ENCODE measurements at regions not wholly inside any gene's neighbourhood (a gene's known extent, or its start where the extent isn't known, plus 50 kb on each side); places are given as distances from the start of the nearest gene placed in this dataset.

DNA sequence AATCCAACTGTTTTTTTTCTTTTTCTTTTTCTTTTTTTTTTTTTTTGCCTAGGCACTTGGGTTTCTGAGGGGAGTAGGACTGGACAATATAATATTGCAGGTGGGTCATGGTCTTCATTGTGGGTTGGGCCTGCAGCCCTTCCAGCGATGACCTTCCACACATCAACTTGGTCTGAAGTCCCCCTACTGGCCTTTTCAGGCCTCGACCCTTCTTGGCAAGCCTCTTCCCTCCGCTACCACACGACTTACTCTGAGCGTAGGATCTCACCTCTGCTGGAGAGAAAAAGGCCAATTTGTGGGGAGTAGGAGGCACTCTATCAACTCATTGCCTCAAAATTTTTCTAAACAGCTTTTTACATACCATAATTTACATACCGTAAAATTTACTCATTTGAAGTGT, 51.1 kb upstream of the GRIK3 start:
- no peak for DNase-seq

DNA sequence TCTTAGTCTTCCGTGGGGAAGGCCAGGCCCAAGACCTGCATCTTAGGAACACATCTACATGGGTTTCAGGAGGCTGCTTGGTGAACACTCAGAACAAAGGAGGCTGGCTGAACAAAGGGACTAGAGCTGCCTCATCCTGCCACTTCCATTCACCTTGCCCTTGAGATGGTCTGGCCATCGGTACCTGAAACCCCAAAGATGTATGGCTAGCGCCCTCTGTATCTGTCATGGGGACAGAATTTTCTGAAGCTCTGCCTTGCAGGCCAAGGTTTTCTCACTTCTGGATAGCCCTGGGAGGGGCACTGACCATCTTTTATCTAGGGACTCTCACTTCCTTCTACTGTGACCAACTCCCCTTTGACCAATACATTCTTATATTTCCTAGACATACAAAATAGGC, 55.4 kb upstream of the GRIK3 start:
- no peak for DNase-seq

DNA sequence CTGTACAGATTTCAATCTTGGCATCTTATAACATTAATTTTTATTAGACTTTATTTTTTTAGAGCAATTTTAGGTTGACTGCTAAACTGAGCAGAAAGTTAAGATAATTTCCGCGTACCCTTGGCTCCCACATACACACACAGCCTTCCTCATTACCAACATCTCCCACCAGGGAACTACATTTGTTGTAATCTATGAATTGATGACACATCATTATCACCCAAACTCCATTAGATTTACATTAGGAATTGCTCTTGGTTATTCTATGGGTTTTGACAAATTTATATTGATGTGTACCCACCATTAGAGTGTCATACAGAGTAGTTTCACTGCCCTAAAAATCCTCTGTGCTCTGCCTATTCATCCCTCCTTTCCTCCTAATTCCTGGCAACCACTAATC, 56.4 kb upstream of the GRIK3 start:
- no peak for DNase-seq

DNA sequence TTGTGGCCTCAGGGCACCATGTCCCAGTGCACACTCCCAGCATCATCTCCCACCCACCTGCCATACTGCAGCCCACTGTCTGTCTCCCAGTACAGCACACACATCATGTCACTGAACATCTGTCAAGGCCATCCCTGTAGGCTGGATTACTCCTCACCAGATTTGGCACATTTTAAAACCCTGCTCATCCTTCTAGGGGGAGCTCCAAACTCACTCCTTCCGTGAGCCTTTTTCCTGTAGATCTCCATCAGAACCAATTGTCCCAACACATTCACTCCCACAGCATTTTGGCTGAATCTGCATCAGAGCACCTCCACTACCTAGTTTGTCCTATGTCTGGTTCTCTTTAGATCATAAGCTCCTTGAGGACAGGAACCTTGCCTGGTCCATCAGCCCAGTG, 58.6 kb upstream of the GRIK3 start:
- no peak for DNase-seq

DNA sequence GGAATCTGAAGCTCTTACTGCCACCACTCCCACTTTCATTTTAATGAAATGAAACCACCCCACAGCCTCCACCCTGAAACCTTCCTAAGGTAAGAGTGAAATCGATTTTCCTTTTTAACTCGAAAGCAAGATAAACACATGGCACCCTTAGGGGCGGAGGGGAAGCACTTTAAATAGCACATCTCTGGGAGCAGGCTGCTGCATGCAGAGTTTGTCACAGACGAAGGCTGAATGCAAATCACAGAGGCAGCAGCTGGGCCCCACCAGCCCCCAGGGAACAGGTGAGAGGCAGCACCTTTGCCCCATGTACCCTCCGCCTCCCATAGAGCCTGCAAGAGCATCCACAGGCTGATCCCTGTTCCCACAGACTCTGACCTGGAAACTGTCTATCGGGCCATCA, 60.0 kb upstream of the GRIK3 start:
- peak; percentile 70 for DNase-seq

DNA sequence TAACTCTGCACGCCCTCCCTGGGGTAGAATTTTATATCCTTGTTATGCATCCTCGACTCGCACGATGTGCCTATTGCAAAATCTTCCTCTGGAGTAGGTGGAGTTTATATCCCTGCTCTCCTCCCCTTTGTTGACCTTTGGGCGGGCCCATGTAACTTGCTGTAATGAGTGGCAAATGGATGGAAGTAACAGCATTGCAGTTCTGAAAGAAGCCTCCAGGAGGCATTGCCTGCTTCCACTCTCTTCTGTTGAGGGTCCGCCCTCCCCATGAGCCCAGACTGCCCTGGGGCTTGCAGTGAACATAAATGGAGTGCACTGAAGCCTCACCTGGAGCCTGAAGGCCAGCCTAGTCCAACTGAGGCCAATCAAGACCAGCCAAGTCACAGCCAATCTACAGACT, 62.2 kb upstream of the GRIK3 start:
- no peak for DNase-seq

DNA sequence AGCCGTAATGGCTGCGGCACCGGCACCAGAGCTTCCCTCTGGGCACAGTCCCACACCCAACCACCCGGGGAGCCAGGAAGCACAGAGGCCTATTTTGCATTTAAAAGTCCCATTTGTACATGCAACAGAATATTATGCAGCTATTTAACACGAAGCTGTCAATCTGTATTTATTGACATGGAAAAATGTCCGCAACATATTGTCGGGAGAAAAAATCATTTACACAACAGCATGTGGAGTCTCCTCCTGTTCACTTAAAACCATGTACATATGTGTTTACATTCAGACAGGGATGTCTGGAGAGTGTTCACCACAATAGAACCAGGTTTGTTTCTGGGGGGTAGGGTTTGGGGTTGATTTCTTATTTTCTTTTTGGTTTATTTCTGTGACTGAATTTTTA, 63.4 kb upstream of the GRIK3 start:
- DNase-seq = no peak

DNA sequence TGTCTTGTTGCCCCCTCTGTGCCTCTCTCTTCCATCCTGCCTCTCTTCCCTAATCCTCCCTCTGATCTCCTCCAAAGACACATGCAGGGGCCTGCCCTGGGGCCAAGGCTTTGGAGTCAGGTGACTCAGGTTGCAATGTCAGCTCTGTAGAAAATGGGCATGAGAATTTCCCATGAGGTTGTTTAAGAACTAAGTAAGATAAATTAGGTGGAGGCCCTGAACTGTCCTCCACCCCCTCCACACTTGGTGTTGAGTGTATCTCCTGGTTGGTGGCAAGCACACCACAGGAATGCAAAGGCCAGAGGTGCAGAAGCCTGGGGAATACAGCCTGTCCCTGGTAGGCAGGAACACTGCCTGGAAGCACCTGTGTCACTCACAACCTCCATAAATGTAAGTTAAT, 63.9 kb upstream of the GRIK3 start:
- no peak for DNase-seq

DNA sequence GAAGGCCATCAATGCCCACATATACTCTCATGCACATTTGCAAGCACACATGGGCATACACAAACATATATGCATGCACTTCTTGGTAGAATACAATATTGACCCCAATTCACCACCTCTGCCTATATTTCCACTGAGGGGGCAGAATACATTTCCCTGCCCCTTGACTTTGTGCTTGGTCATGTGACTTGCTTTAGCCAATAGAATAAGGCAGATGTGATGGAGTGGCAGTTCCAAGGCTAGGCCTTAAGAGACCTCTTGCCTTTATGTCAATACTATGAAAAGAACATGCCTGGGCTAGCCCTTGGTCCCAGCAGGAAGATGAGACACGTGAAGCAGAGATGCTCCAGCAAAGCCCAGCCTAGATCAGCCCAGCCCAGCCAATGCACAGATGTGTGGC, 66.0 kb upstream of the GRIK3 start:
- no peak for DNase-seq

DNA sequence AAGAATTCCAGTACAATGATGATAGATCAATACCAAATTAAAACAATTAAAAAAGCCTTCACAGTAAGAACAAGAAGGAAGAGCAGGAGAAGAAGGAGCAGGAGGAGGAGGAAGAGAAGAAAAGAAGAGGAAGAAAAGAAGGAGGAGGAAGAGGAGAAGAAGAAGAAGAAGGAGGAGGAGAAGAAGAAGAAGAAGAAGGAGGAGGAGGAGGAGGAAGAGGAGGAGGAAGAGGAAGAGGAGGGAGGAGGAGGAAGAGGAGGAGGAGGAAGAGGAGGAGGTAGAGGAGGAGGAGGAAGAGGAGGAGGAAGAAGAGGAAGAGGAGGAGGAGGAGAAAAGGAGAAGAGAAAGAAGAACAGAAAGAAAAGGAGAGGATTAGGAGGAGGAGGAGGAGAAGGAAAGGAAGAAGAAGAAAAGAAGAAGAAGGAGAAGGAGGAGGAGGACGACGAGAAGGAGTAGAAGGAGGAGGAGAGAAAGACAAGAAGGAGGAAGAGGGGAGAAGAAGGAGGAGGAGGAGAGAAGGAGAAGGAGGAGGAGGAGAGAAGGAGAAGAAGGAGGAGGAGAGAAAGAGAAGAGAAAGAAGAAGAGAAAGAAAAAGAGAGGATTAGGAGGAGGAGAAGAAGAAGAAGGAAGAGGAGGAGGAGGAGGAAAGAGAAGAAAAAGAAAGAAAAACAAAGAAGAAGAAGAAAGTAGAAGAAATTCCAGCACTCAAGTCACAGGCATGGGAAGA, 68.5 kb upstream of the GRIK3 start:
- DNase-seq = no peak

DNA sequence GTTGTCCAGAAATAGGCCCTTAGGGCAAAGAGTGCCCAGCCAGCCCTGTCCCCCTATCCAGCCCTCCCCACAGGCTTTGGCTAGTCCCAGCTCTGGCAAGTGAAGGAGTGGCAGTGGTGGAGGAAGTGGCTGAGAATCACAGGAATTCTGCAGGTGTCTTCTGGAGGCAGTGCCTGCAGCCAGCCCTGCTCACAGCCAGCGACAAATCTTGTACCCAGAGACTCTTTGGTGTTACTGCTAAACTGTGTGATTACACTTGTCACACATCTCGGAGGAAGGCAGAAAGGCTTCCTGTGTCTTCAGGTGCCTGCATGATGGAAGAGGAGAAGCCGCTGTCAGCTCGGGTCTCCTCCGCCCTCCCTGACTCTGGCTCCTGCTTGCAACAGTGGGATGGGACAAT, 71.6 kb upstream of the GRIK3 start:
- no peak for DNase-seq

DNA sequence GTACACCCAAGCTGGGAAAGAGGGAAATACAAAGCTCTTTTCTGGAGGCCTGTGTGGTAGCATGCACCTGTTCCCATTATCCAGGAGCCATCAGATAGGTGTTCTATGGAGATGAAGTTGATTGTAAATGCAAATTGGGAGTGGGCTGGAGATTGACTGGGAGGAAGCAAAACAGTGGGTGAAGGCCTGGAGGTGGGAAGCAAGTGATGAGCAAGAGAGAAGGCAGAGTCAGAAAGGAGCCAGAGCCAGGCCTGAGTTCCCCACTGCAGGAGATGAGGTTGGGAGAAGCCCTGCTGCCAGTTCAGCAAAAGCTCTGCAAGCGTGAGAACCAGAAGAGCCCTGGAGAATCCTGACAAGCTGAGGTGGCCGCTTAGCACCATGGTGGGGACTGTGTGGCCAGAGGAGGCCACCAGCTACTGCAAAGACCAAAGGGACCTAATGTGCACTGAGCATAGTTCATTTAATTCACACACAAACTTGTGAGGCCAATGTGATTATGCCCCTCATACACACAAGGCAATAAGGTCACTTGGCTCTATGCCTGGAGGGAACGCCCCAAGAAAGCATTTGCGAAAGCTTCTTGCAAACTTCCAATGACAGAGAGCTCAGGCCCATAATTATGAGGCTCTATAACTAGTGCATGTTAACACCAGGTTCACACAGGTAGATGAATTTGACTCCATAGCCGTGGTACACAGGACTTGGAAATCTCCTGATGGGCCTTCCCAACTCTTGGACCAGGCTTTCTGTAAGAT, 73.0 kb upstream of the GRIK3 start:
- DNase-seq = no peak

DNA sequence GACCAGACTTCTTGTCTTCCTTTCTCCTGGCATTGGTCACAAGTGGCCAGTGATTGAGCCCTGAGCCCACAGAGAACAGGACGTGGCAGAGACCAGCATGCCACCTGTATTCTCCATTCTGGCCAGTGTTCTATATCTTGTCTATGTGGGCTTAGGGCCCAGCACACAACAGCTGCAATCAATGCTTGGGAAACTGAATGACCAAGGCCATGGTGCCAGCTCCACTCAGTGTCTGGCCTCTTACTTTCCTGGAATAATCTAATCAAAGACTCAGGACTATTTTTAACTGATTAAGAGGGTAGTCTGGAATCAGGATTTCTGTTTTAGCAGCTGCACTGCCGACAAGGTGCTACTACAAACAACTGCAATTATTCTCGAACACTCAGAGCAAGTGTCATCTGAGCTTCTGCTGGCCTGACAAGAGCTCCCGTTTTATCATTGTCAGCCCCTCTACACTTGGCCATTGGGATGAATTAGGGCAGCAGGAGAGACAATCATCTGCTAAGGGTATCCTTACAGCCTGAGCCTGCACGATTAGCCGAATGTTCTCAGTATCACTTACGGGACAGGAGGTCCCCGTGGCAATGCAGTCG, 74.4 kb upstream of the GRIK3 start:
- no peak for DNase-seq

DNA sequence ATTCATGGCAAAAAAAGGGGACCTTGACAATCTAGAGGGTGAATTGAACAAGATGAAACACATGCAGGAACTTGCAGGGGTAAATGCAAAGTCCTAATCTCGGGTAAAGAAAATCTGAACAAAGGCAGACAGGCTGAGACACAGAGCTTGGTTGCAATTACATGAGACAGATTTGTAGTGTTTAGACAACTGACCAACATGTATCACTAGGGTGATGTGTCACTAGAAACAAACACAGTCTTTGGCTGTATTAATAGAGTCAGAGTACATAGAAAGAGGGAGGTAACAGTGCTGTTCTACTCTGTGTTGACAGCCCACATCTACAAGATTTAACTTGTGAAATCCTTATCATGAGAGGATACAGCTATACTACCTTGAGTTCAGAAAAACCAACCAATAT, 78.1 kb upstream of the GRIK3 start:
- no peak for DNase-seq

DNA sequence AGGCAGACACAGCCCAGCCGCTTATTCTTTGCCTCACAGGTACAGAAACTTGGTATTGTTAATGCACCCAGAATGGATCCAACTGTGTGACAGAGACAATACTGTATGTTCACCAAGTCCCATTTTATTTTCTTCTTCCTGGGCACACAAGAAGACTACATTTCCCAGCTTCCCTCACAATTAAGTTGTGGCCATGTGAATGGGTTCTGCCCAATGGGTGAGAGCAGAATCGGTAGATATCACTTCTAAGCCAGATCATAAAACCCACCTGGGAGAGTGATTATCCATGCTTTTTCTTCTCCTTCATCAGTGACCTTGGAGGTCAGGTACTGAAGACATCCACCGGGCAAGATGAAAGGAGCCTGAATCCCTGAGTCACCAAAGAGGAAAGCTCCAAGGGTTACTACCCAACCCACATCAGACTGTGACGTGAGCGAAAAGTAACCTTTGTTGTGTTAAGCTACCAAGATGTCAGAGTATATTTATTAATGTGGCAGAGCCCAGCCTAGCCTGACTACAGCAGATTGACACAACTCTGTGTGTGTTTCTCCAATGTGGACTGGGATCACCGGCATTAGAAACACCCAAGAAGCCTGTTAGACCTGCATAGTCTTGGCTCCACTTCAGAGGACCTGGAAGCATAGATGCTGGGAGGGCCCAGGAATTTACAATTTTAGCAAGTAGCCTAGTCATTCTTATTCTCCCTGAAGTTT, 79.1 kb upstream of the GRIK3 start:
- DNase-seq = no peak

DNA sequence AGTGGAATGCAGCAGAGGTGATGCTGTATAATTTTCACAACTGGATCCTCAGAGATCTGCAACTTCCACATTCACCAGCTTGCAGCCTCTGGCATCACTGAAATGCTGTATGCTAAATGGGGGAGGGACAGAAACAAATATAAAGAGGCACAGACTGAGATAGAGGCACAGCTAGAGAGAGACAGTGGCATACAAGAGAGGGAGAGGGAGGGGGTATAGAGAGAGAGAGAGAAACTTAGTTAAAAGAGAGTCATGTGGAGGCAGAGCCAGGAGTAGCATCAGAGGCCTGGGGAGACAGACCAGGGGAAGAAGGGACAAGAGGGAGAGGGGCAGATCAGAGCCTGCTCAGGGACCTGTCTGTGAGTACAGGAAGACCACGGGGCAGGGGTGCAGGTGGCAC, 84.5 kb upstream of the GRIK3 start:
- no peak for DNase-seq

DNA sequence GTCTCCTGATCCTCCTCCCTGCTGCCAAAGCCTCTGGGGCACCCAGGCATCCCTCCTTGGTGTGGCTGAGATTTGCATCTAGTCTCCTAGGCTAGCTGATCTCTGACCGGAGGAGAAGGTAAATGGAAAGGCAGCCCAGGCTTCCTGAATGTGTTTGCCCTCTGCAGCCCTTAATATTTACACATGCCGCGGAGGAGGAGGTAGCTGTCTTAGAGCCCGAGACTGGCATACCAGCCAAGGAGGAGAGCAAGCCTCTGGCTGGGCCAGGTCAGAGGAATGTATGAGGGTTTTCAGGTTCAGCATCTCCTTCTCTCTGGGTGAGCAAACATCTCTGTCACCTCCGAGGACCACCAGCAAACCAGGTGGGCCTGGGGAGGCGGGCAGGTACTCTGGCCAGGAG, 86.0 kb upstream of the GRIK3 start:
- DNase-seq = no peak

DNA sequence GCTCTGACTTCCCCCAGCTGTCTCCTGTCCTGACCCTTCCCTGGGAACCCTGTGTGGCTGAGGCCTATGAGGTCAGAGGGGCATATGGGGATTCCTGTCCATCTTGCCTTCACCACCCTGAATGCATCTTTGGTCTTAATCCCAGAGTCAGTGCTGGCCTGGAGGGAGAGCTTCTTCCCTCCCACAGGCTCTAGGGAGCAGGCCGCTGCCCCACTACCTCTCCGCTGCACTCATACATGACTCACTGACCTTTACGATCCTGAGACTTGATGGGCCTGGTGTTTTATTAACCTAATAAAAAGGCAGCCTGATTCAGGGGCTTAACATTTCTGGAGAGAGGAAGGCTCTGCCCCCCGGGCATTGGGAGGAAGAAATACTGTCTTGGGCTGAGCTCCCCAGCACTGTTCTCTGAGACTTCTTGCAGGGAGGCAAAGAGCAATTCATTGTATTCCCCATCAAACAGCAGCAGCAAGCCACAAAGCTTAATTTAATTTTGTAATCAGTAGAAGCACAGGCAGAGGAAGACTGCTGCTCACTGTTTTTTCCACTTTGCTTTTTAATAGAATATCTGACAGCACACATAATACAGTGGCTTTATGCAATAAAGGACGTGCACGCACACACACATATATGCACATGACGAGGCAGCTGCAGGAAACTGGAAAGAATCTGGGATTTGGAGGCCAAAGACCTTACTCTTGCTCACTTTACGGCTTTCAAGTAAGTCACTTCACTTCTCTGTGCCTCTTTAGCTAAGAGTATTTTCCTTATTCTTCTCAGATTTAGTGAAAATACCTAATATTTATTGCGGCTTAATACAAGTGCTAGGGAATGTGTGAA, 89.2 kb upstream of the GRIK3 start:
- DNase-seq = no peak

DNA sequence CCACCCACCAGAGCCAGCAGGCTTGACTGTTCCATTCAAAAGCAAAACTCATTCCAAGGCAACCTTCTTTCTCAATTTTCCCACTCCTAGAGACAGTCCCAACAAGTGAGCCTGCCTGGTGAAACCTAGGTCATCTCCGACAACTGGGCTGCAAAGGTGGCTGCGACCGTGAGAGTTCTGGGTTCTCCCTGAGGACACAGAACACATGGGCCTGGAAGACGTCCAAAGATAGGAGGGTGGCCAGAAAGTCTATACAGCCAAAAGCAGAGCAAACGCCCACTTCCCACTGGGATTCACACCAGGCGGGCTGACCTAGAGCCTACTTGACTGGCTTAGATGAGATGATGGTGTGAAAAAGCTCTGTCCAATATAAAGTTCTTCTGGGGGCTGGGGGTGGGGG, 90.2 kb upstream of the GRIK3 start:
- no peak for DNase-seq

DNA sequence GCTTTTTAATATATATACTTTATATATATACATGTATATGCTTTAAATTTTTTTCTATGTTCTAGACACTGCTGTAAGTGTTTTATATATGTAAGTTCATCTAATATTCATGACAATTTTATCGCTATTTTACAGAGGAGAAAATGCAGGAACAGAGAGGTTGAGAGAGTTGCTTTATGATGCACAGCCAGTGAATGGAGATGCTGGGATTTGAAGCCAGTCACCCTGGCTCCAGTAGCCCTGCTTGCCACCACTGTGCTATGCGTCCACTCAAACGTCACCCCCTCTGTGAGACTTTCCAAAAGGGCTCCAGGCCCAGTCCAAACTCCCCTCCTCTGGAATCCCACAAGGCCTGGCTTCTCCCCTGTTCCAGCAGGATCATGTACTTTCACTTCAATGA, 91.0 kb upstream of the GRIK3 start:
- DNase-seq = no peak

DNA sequence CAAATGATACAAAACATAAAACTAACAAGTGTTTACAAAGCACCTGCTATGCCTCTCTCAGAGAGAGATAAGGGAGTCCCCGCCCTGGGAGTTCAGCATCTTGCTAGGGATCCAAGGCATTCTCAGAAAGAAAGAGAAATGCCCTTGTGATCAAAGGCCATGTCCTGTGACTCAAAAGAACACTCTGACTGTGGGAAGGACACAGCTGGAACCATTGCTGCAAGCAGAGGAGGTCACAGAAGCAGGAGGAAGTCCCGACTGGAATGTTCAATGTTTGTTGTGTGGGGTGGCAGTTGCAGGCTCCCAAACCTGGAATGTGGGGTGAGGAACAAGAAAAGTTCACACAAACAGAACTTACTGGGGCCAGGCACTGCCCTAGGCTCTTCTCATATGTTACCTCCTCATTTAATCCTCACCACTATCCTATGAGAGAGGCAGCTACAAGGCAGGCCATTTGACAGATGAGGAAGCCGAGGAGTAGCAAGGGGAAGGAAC, 93.0 kb upstream of the GRIK3 start:
- DNase-seq = no peak

DNA sequence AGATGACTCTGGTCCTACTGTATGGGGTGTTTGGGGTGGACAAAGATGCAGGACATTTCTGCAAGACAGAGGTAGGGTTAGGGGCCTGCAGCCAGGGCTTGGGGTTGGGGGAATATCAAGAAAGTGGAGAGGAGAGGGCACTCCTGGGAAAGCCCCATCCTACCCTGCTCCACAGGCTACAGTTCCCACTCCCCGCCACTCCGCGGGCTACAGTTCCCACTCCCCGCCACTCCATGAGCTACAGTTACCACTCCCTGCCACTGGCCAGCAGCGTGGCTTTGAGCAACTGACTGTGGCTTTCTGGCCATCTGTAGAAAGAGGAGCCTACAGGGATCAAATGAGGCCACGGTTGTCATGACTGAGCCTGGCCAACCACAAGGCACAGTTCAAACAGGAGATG, 93.8 kb upstream of the GRIK3 start:
- DNase-seq = no peak

Measured in NCI-H2227 treated with DMSO at 0.1 percent for 48 hours (cell line).